Transverse colon (tissue), 4 donors: ENCODE measurements at regions not wholly inside any gene's neighbourhood (a gene's known extent, or its start where the extent isn't known, plus 50 kb on each side); places are given as distances from the start of the nearest gene placed in this dataset.

Experiments used
- CTCF ChIP-seq, 5 experiments: fragments of 200-600 bp in 3 of 5; fragments of 450-650 bp in 2 of 5; sonication (generic) in 3 of 5; IDR thresholded peaks; 1 replicate in 2 of 5; 2 replicates in 3 of 5; pipeline ENCODE4 v1.5.1; 2016 to 2017; ENCODE audit warnings: antibody characterized with exemption in 5 of 5, inconsistent platforms in 3 of 5, mild to moderate bottlenecking in 2 of 5, moderate library complexity in 1 of 5
- POLR2AphosphoS5 ChIP-seq, 3 donors: sonication (generic); formaldehyde crosslinking; IDR thresholded peaks; one replicate each; pipeline ENCODE4 v1.6.1; 2016; ENCODE audit warnings: antibody characterized with exemption in 3 of 3

GRCh38 chr5:74007193-74007592, 381.2 kb downstream of the ARHGEF28 start:
- TF ChIP-seq CTCF (IDR thresholded peaks at IDR 0.05) (no peak), POLR2AphosphoS5 (IDR thresholded peaks at IDR 0.05) (no peak)
